Left lung (tissue), 4 donors: ENCODE measurements at regions not wholly inside any gene's neighbourhood (a gene's known extent, or its start where the extent isn't known, plus 50 kb on each side); places are given as distances from the start of the nearest gene placed in this dataset.
"Not testable (repeated sequence)": the region's sequence is repeated elsewhere in the genome, so short reads cannot be mapped to it uniquely, and the experiment has no call there.

Experiments
- ATAC-seq: fragments of 200-7000 bp; cut with Tn5 transposase; one replicate; pipeline ENCODE4 v1.9.1; 2020; ENCODE audit warnings: moderate library complexity
- DNase-seq, 4 donors: peaks; one replicate each; pipeline ENCODE4 v3.0.0-alpha.2; 2013 to 2020
- H3K27ac ChIP-seq, 2 donors: fragments of 200-600 bp; sonication (generic) in 1 of 2; one replicate each; pipeline versions ENCODE4 v1.5.0 to v1.8.0; 2020 to 2021
- H3K27me3 ChIP-seq, 2 donors: fragments of 200-600 bp; sonication (generic) in 1 of 2; one replicate each; pipeline versions ENCODE4 v1.5.0 to v1.8.0; 2020 to 2021
- H3K36me3 ChIP-seq, 2 donors: fragments of 200-600 bp; sonication (generic) in 1 of 2; one replicate each; pipeline versions ENCODE4 v1.5.0 to v1.8.0; 2020 to 2021
- H3K4me1 ChIP-seq, 2 donors: fragments of 200-600 bp; one replicate each; pipeline ENCODE4 v1.8.0; 2021
- H3K4me3 ChIP-seq, 2 donors: fragments of 200-600 bp; sonication (generic) in 1 of 2; one replicate each; pipeline versions ENCODE4 v1.5.0 to v1.8.0; 2020 to 2021; ENCODE audit warnings: mild to moderate bottlenecking in 1 of 2
- H3K9me3 ChIP-seq, 2 donors: fragments of 200-600 bp; sonication (generic) in 1 of 2; one replicate each; pipeline versions ENCODE4 v1.5.0 to v1.8.0; 2020 to 2021
- CTCF ChIP-seq, 2 donors: fragments of 200-600 bp; sonication (generic) in 1 of 2; IDR thresholded peaks; one replicate each; pipeline versions ENCODE4 v1.5.0 to v1.8.0; 2021; ENCODE audit warnings: antibody characterized with exemption in 2 of 2
- intact Hi-C, 2 donors: fragments of 100-400 bp; cut with DNase I; formaldehyde crosslinking; loops; one replicate each; pipeline versions ENCODE4 v1.11.2 to v1.14.2; 2022
- donor health status: DM: no; HTN: yes; CAD: no.
- donor health status: DM: no; HTN: no; CAD: no.

- intact Hi-C loops, result no loop called here
- H3K27me3 ChIP-seq, result no peaks in the 10 kb centered on the region
- DNase-seq (no peak), ATAC-seq (no peak)
- H3K4me1 ChIP-seq, result no peaks in the 10 kb centered on the region
- H3K4me3 ChIP-seq, result no peak overlapping the region
- H3K27ac ChIP-seq, result no peak overlapping the region
- no peaks in the 10 kb centered on the region for H3K36me3 ChIP-seq
- H3K9me3 ChIP-seq, result no peaks in the 10 kb centered on the region
- TF ChIP-seq CTCF (IDR thresholded peaks at IDR 0.05), result no peak
Observed at GRCh38 chrX:28408017-28408723, 179.1 kb upstream of the IL1RAPL1 start.

GRCh38 chrX:28398342-28398741 is 188.9 kb upstream of the IL1RAPL1 start:
- ATAC-seq (no peak), DNase-seq (no peak)
- Histone ChIP-seq H3K4me1 (no peaks in the 10 kb centered on the region), H3K27me3 (no peaks in the 10 kb centered on the region), H3K9me3 (no peaks in the 10 kb centered on the region), H3K27ac (no peak overlapping the region), H3K36me3 (no peaks in the 10 kb centered on the region), H3K4me3 (no peak overlapping the region)
- TF ChIP-seq CTCF (IDR thresholded peaks at IDR 0.05), result no peak
- intact Hi-C loops, result no loop called here

GRCh38 chrX:28391528-28391927 is 195.7 kb upstream of the IL1RAPL1 start:
- Histone ChIP-seq H3K4me1 (no peaks in the 10 kb centered on the region), H3K27me3 (no peaks in the 10 kb centered on the region), H3K36me3 (no peaks in the 10 kb centered on the region), H3K27ac (no peak overlapping the region), H3K4me3 (no peak overlapping the region), H3K9me3 (no peaks in the 10 kb centered on the region)
- no peak for TF ChIP-seq CTCF (IDR thresholded peaks at IDR 0.05)
- intact Hi-C loops, result no loop called here
- DNase-seq (no peak), ATAC-seq (no peak)

- Histone ChIP-seq H3K36me3 (no peaks in the 10 kb centered on the region), H3K4me3 (no peak overlapping the region), H3K27me3 (no peaks in the 10 kb centered on the region), H3K27ac (no peak overlapping the region), H3K4me1 (no peaks in the 10 kb centered on the region), H3K9me3 (no peaks in the 10 kb centered on the region)
- intact Hi-C loops, result no loop called here
- ATAC-seq, result peak; percentile 60
- no peak for TF ChIP-seq CTCF (IDR thresholded peaks at IDR 0.05)
- peak in 1 of 4 donors; percentile 7 for DNase-seq
Observed at GRCh38 chrX:28379103-28379502, 208.1 kb upstream of the IL1RAPL1 start.

GRCh38 chrX:28367649-28368048 is 219.6 kb upstream of the IL1RAPL1 start:
- H3K36me3 ChIP-seq, H3K4me3 ChIP-seq, ATAC-seq, H3K27ac ChIP-seq, intact Hi-C loops, H3K27me3 ChIP-seq, DNase-seq, H3K9me3 ChIP-seq, H3K4me1 ChIP-seq: not testable (repeated sequence)

GRCh38 chrX:28351801-28352200 is 235.4 kb upstream of the IL1RAPL1 start:
- Histone ChIP-seq H3K36me3 (no peaks in the 10 kb centered on the region), H3K9me3 (no peaks in the 10 kb centered on the region), H3K27ac (no peak overlapping the region), H3K4me1 (no peaks in the 10 kb centered on the region), H3K27me3 (no peaks in the 10 kb centered on the region), H3K4me3 (no peak overlapping the region)
- intact Hi-C loops, result no loop called here
- no peak for TF ChIP-seq CTCF (IDR thresholded peaks at IDR 0.05)
- DNase-seq (peak in 1 of 4 donors; percentile 21), ATAC-seq (no peak)
